Neural crest cell (in vitro differentiated cells): ENCODE measurements at regions not wholly inside any gene's neighbourhood (a gene's known extent, or its start where the extent isn't known, plus 50 kb on each side); places are given as distances from the start of the nearest gene placed in this dataset.
"Not testable (repeated sequence)": the region's sequence is repeated elsewhere in the genome, so short reads cannot be mapped to it uniquely, and the experiment has no call there.

Experiments used
- DNase-seq: peaks from one replicate; pipeline ENCODE4 v3.0.0; 2021; ENCODE audit warnings: low read depth, mixed read lengths, low spot score
- H3K27ac Mint-ChIP-seq: one replicate; pipeline ENCODE4 v1.8.0; 2021; ENCODE audit warnings: mild to moderate bottlenecking, mixed read lengths; ENCODE audit not compliant: unreplicated experiment
- H3K27me3 Mint-ChIP-seq: 2 replicates; pipeline ENCODE4 v1.8.0; 2021; ENCODE audit warnings: low read depth, mild to moderate bottlenecking, mixed read lengths
- H3K36me3 Mint-ChIP-seq: 2 replicates; pipeline ENCODE4 v1.8.0; 2021; ENCODE audit warnings: low read depth, mild to moderate bottlenecking, mixed read lengths
- H3K4me1 Mint-ChIP-seq: 2 replicates; pipeline ENCODE4 v1.8.0; 2021; ENCODE audit warnings: mixed read lengths
- H3K4me3 Mint-ChIP-seq: one replicate; pipeline ENCODE4 v1.8.0; 2021; ENCODE audit warnings: mild to moderate bottlenecking, mixed read lengths
- H3K9me3 Mint-ChIP-seq: 2 replicates; pipeline ENCODE4 v1.8.0; 2021; ENCODE audit warnings: mixed read lengths

GRCh38 chr21:13986996-13987958 is 223.5 kb downstream of the LIPI start:
- not testable (repeated sequence) for H3K27ac Mint-ChIP-seq, H3K4me1 Mint-ChIP-seq, H3K27me3 Mint-ChIP-seq, H3K4me3 Mint-ChIP-seq, H3K36me3 Mint-ChIP-seq, H3K9me3 Mint-ChIP-seq, DNase-seq

DNA sequence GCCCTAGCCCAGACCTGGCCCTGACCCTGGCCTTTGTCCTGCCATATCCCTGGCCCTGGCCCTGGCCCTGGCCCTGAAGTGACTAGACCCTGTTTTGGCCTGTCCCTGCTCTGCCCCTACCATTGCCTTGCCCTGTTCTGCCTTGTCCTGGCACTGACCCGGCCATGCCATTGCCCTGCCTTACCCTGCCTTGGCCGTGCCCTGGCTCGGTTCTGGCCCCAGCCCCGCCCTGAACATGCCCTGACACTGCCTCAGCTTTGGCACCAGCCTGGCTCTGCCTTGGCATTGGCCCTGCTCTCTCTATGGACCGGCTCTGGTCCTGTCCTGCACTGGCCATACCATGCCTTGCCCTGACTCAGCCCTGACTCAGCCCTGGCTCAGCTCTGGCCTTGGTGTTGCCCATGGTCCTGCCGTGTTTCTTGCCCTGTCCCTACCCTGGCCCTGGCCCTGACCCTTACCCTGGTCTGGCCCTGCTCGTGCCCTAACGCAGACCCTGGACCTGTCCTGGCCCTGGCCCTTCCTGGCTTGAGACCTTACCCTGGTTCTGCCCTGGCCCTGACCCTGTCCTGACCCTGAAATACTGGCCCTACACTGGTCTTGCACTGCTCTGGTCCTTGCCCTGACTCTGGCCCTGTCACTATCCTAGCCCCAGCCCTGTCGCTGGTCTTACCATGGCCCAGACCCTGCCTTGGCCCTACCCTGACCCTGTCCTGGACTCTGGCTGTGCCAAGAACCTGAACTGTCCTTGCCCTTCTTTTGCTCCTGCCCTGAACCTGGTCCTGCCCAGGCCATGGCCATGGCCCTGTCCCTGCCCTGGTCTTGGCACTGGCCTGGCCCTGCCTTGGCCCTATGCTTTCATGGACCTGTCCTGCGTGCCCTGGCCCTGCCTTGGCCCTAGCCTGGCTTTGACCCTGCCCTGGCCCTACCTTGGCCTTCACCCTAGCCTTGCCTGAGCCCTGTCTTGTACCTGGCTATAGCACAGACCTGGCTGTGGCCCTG is 224.6 kb downstream of the LIPI start:
- not testable (repeated sequence) for H3K27ac Mint-ChIP-seq, DNase-seq, H3K4me3 Mint-ChIP-seq, H3K4me1 Mint-ChIP-seq, H3K9me3 Mint-ChIP-seq, H3K36me3 Mint-ChIP-seq, H3K27me3 Mint-ChIP-seq

DNA sequence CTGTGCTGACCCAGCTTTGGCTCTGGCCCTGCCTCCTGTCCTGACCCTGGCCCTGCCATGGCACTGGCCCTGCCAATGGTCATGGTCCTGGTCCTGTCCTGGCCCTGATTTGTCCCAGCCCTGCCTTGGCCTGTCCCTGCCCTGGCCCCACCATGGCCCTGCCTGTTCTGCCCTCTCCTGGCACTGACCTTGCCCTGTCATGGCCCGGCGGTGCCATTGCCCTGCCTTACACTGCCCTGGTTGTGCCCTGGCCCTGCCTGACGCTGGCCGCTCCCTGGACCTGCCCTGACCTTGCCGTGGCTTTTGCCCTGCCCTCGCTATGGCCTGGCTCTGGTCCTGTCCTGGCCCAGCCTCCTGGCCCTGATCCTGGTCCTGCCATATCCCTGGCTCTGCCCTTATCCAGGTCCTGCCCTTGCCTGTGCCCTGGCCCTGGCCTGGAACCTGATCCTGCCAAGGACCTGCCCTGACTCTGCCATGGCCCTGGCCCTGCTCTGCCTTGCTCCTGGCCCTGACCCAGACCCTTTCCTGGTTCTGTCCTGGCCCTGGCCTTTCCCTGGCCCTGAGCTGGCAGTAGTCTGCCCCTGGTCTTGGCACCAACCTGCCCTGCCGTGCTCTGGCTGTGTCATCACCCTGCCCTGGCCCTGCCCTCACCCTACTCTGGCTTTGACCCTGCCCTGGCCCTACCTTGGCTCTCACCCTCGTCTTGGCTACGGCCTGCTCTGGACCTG is 225.5 kb downstream of the LIPI start:
- not testable (repeated sequence) for H3K4me1 Mint-ChIP-seq, H3K9me3 Mint-ChIP-seq, H3K4me3 Mint-ChIP-seq, DNase-seq, H3K27ac Mint-ChIP-seq, H3K27me3 Mint-ChIP-seq, H3K36me3 Mint-ChIP-seq

GRCh38 chr21:13984728-13985127 is 226.0 kb downstream of the LIPI start:
- not testable (repeated sequence) for H3K9me3 Mint-ChIP-seq, H3K36me3 Mint-ChIP-seq, H3K4me1 Mint-ChIP-seq, H3K27me3 Mint-ChIP-seq, DNase-seq, H3K27ac Mint-ChIP-seq, H3K4me3 Mint-ChIP-seq

DNA sequence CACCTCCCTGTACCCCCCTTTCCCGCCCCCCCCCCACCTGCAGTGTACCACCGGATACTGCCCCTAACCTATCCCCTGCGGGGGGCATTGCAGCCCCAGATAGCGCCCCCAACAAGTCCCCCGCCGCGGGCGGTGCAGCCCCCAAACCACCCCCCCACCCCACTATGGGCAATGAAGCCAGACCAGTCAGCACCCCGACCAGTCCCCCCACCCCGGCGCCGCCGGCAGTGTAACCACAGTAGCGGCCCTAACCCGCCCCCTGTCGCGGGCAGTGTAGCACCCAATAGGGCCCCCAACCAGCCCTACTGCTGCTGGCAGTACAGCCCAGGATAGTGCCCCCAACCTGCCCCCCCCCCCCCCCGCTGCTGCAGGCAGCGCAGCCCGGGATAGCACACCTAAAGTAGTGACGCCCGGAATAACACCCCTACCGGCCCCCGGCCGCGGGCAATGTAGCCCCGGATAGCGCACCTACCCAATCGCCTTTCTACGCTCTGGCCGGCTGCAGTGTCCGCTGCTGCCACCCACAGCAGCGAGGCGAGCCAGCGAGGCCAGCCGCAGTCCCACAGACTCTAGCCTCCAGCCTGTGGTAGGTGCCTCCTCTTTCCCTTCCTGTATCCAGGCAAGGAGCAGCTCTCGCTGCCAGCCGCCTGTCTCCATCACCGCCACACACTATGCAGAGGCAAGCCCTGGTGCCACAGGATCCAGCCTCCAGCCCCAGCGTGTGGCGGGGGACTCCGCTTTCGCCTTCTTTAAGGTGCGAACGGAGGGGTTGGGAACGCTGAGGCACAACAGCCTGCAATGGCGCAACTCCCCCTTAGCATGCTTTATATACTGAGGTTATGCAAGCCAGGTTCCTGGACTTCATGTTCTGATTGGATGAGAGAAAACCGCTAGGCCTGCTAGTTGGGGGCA is 229.3 kb downstream of the LIPI start:
- H3K4me3 Mint-ChIP-seq, H3K36me3 Mint-ChIP-seq, DNase-seq, H3K4me1 Mint-ChIP-seq, H3K27ac Mint-ChIP-seq, H3K27me3 Mint-ChIP-seq, H3K9me3 Mint-ChIP-seq: not testable (repeated sequence)

DNA sequence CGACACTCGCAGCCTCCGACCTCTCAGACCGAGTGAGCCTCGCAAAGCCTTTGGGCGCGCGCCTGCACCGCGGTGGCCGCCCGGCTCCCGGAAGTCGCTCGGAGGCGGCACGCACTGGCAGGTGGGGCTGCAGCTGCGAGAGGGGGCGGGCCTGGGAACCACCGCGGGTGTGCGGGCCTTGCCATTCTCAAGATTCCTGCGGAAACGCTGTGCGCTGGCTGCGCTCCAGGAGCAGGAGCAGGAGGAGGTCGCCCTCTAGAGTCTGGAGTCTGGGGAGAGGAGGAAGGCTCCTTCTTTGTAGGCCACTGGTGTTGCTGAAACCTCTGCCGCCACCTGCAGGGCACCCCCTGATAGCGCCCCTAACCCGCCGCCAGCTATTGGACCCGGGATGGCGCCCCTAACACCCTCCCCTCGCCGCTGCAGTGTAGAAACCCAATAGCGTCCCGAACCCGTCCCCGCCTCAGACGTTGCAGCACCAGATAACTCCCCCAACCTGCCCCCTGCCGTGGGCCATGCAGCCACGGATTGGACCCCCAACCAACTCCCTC is 230.6 kb downstream of the LIPI start:
- not testable (repeated sequence) for H3K4me1 Mint-ChIP-seq, H3K27me3 Mint-ChIP-seq, H3K4me3 Mint-ChIP-seq, H3K9me3 Mint-ChIP-seq, H3K36me3 Mint-ChIP-seq, H3K27ac Mint-ChIP-seq, DNase-seq

DNA sequence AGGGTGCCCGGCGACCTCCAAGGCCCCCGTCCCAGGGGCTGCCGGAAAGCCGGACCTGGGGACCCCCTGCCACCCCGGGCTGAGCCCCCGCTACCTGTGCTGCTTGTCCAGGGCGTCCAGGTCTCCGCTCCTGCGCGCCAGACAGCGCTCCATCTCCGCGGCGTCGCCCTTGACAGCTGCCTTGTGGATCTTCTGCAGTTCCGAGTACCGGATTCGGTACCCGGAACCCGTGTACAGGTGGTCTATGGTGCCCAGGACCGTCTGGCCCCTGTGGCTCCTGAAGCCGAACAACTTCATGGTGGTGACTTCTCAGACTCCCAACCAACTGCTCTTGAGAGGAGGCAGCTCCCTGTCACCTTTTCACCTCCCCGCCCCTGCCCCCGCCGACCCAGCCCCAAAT is 231.1 kb downstream of the LIPI start:
- not testable (repeated sequence) for H3K9me3 Mint-ChIP-seq, H3K27me3 Mint-ChIP-seq, DNase-seq, H3K4me3 Mint-ChIP-seq, H3K36me3 Mint-ChIP-seq, H3K27ac Mint-ChIP-seq, H3K4me1 Mint-ChIP-seq

DNA sequence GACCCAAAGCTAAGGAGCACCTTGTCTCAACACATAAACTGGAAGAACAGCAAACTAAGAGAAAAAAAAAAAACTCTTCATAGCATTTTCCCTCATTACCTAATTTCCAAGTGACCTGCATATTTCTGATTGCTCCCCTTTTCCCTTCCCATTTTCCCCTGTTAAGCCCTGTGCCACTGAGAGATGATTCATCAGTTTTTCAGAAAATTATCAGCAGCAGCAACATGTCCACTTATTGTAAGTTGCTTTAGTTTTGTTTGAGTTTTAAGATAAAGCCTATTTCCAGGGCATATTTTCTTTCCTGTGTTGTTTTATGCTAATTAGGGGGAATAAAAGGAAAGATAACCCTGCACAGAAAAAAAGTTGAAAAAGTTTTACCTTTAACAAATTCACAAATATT is 236.2 kb downstream of the LIPI start:
- H3K9me3 Mint-ChIP-seq, DNase-seq, H3K36me3 Mint-ChIP-seq, H3K27me3 Mint-ChIP-seq, H3K4me3 Mint-ChIP-seq, H3K4me1 Mint-ChIP-seq, H3K27ac Mint-ChIP-seq: not testable (repeated sequence)

GRCh38 chr21:13969853-13970252 is 240.9 kb downstream of the LIPI start:
- not testable (repeated sequence) for H3K9me3 Mint-ChIP-seq, H3K36me3 Mint-ChIP-seq

GRCh38 chr21:13969002-13969401 is 241.8 kb downstream of the LIPI start:
- H3K9me3 Mint-ChIP-seq, H3K27ac Mint-ChIP-seq, H3K4me1 Mint-ChIP-seq, H3K4me3 Mint-ChIP-seq, H3K36me3 Mint-ChIP-seq, DNase-seq, H3K27me3 Mint-ChIP-seq: not testable (repeated sequence)

More at GRCh38 chr21:13969853-13970252, 240.9 kb downstream of the LIPI start:
- DNase-seq, H3K27ac Mint-ChIP-seq, H3K27me3 Mint-ChIP-seq, H3K4me1 Mint-ChIP-seq, H3K4me3 Mint-ChIP-seq: not testable (repeated sequence)

GRCh38 chr21:13963259-13963658 is 247.5 kb downstream of the LIPI start:
- not testable (repeated sequence) for DNase-seq, H3K4me3 Mint-ChIP-seq, H3K27me3 Mint-ChIP-seq, H3K36me3 Mint-ChIP-seq, H3K27ac Mint-ChIP-seq, H3K9me3 Mint-ChIP-seq, H3K4me1 Mint-ChIP-seq
